ENCODE measurements at regions not wholly inside any gene's neighbourhood (a gene's known extent, or its start where the extent isn't known, plus 50 kb on each side); places are given as distances from the start of the nearest gene placed in this dataset.

DNA sequence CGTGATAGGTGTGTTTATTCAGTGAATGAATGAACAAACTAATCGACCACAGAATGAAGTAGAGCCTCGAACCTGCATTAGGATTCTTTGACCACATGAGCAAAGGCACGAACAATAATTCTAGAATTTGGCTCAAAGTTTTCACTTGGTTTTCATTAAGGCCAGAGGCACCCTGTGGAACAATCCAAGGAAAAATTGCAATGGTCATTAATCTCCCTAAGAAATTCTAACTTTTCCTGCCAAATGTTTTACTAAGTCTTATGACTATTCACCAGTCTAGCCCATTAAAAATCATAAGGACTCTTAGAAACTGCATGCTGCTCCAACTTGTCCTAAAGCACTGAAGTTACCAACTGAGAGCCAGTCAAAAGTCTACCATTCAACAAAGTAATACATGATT lies 271.7 kb downstream of the EFNB2 start:
- DNase-seq (ENCODE audit: low read depth in 2 of 2): no peak
- no peak for TF ChIP-seq CTCF (IDR thresholded peaks at IDR 0.05; ENCODE audit: low read depth, low read length)
- no peak overlapping the region for H3K4me3 ChIP-seq (replicated peaks in 1 of 2; ENCODE audit: low read depth in 2 of 2, low read length in 2 of 2)

GRCh38 chr13:106262886-106263285 lies 272.6 kb downstream of the EFNB2 start:
- no peak for TF ChIP-seq CTCF (IDR thresholded peaks at IDR 0.05; ENCODE audit: low read depth, low read length)
- DNase-seq (ENCODE audit: low read depth in 2 of 2): no peak
- no peak overlapping the region for H3K4me3 ChIP-seq (replicated peaks in 1 of 2; ENCODE audit: low read depth in 2 of 2, low read length in 2 of 2)

- no peak for DNase-seq (ENCODE audit: low read depth in 2 of 2)
- TF ChIP-seq CTCF (IDR thresholded peaks at IDR 0.05; ENCODE audit: low read depth, low read length): no peak
These were observed 274.0 kb downstream of the EFNB2 start for GRCh38 chr13:106261450-106261849.

DNA sequence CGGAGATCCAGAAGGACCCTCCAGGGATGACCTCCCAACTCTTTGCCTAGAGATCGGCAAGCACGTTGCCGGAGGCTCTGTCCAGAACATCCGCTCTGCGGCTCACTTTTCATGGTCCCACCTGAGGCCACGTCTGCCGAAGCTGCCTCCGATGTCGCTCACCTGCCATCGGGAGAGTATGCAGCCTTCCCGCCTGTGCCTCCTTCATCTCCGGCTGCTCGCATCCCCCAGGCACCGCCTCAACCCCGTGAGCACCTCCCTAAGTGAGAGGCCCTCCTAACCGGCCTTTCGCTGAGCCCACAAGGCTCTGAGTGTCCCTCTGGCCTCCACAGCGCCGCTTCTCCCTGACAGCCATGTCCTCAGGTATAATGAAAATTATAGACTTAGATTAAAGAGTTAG lies 275.1 kb downstream of the EFNB2 start:
- no peak for DNase-seq (ENCODE audit: low read depth in 2 of 2)
- no peak for TF ChIP-seq CTCF (IDR thresholded peaks at IDR 0.05; ENCODE audit: low read depth, low read length)
- no peak overlapping the region for H3K4me3 ChIP-seq (replicated peaks in 1 of 2; ENCODE audit: low read depth in 2 of 2, low read length in 2 of 2)

More at GRCh38 chr13:106261450-106261849, 274.0 kb downstream of the EFNB2 start:
- no peak overlapping the region for H3K4me3 ChIP-seq (replicated peaks in 1 of 2; ENCODE audit: low read depth in 2 of 2, low read length in 2 of 2)

DNA sequence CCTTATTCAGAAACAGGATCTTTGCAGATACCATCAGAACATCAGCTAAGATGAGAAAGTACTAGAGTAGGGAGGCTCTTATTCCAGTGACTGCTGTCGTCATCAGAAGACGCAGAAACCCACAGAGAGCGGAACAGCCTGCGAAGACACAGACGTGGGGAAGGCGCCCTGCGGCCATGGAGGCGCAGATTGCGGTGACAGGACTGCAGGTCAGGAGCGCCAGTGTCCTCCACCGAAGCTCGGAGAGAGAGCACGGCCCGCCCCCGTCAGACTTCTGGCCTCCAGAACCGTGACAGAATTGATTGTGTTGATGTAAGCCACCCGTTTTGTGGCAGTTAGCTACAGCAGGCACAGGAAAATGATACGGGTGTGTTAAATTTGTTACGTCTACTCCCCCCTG lies 275.5 kb downstream of the EFNB2 start:
- TF ChIP-seq CTCF (IDR thresholded peaks at IDR 0.05; ENCODE audit: low read depth, low read length): no peak
- no peak for DNase-seq (ENCODE audit: low read depth in 2 of 2)
- H3K4me3 ChIP-seq (replicated peaks in 1 of 2; ENCODE audit: low read depth in 2 of 2, low read length in 2 of 2): no peak overlapping the region

DNA sequence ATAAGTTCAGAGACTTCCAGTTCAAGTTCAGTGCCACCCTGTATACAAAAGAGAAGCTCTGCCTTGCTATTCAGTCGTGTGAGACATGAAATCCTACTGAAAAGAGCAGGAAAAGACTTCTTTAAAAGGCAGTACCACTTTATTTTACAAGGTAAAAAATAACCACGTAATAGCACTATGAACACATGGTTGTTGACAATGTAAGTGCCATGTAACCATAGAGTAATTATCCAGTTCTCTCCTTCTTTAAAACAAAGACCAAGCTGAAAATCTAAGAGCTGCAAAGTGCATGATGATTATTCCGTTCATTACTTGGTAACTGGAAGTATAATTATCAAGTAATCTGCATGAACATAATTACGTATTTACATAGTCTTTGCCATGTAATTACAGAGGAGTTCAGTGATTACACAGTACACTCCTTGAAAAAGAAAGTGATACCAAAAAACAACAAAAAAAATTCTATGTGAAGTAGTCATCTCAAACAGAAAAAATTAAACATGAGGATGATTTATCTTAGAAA lies 288.7 kb downstream of the EFNB2 start:
- DNase-seq (ENCODE audit: low read depth in 2 of 2): no peak
- H3K4me3 ChIP-seq (replicated peaks in 1 of 2; ENCODE audit: low read depth in 2 of 2, low read length in 2 of 2): no peak overlapping the region
- no peak for TF ChIP-seq CTCF (IDR thresholded peaks at IDR 0.05; ENCODE audit: low read depth, low read length)

GRCh38 chr13:106246242-106246641 lies 289.2 kb downstream of the EFNB2 start:
- TF ChIP-seq CTCF (IDR thresholded peaks at IDR 0.05; ENCODE audit: low read depth, low read length): no peak
- no peak overlapping the region for H3K4me3 ChIP-seq (replicated peaks in 1 of 2; ENCODE audit: low read depth in 2 of 2, low read length in 2 of 2)
- DNase-seq (ENCODE audit: low read depth in 2 of 2): no peak
